Loucy (cell line): ENCODE measurements at regions not wholly inside any gene's neighbourhood (a gene's known extent, or its start where the extent isn't known, plus 50 kb on each side); places are given as distances from the start of the nearest gene placed in this dataset.
"Not testable (repeated sequence)": the region's sequence is repeated elsewhere in the genome, so short reads cannot be mapped to it uniquely, and the experiment has no call there.

Experiments
- H2AFZ ChIP-seq: fragments of 200-600 bp; sonication (generic); 2 replicates; pipeline ENCODE4 v1.6.0; 2016; ENCODE audit warnings: antibody characterized with exemption, mild to moderate bottlenecking, low read length, moderate library complexity
- H3F3A ChIP-seq: fragments of 200-600 bp; 2 replicates; pipeline ENCODE4 v1.6.0; 2016; ENCODE audit warnings: antibody characterized with exemption, low read depth, mild to moderate bottlenecking
- H3K27me3 ChIP-seq: fragments of 200-600 bp; sonication (generic); 2 replicates; pipeline ENCODE4 v1.6.1; 2014; ENCODE audit warnings: low read length, mild to moderate bottlenecking; ENCODE audit not compliant: insufficient read depth, poor library complexity, severe bottlenecking
- H3K36me3 ChIP-seq: fragments of 200-600 bp; sonication (generic); 2 replicates; pipeline ENCODE4 v1.6.1; 2016; ENCODE audit warnings: low read length; ENCODE audit not compliant: insufficient read depth
- H3K4me1 ChIP-seq: fragments of 200-600 bp; sonication (generic); 2 replicates; pipeline ENCODE4 v1.5.1; 2014; ENCODE audit warnings: low read length, mild to moderate bottlenecking; ENCODE audit not compliant: insufficient read depth, poor library complexity, severe bottlenecking
- H3K4me2 ChIP-seq: fragments of 200-600 bp; sonication (generic); 2 replicates; pipeline ENCODE4 v1.6.0; 2014; ENCODE audit warnings: antibody characterized with exemption, low read length, low read depth, mild to moderate bottlenecking; ENCODE audit not compliant: poor library complexity, severe bottlenecking
- H3K4me3 ChIP-seq: fragments of 200-600 bp; sonication (generic); 2 replicates; pipeline ENCODE4 v1.5.1; 2014; ENCODE audit warnings: low read length, mild to moderate bottlenecking, mixed read lengths; ENCODE audit not compliant: poor library complexity, severe bottlenecking
- H3K79me2 ChIP-seq: fragments of 200-600 bp; sonication (generic); 2 replicates; pipeline ENCODE4 v1.6.1; 2014; ENCODE audit warnings: low read length; ENCODE audit not compliant: insufficient read depth
- H3K9ac ChIP-seq: fragments of 200-600 bp; sonication (generic); 2 replicates; pipeline ENCODE4 v1.6.0; 2014; ENCODE audit warnings: mild to moderate bottlenecking, low read depth, low read length, moderate library complexity; ENCODE audit not compliant: poor library complexity, severe bottlenecking
- H3K9me2 ChIP-seq: fragments of 200-600 bp; sonication (generic); replicated peaks from 2 replicates; pipeline ENCODE4 v1.6.1; 2016; ENCODE audit warnings: low read depth, low read length, mixed read lengths
- H3K9me3 ChIP-seq: fragments of 200-600 bp; sonication (generic); 2 replicates; pipeline ENCODE4 v1.6.1; 2014; ENCODE audit warnings: mild to moderate bottlenecking, antibody characterized with exemption, low read length, low read depth; ENCODE audit not compliant: insufficient read depth
- H4K20me1 ChIP-seq: fragments of 200-600 bp; sonication (generic); 2 replicates; pipeline ENCODE4 v1.6.0; 2014; ENCODE audit warnings: antibody characterized with exemption, low read length, mild to moderate bottlenecking; ENCODE audit not compliant: insufficient read depth, poor library complexity, severe bottlenecking
- CTCF ChIP-seq: fragments of 200-600 bp; sonication (generic); conservative IDR thresholded peaks from 2 replicates; pipeline ENCODE4 v1.5.1; 2014; ENCODE audit warnings: mild to moderate bottlenecking, antibody characterized with exemption, low read length
- EZH2phosphoT487 ChIP-seq: fragments of 200-600 bp; IDR thresholded peaks from 2 replicates; pipeline ENCODE4 v1.6.1; 2018; ENCODE audit warnings: antibody characterized with exemption, mild to moderate bottlenecking, moderate library complexity, borderline replicate concordance

GRCh38 chr20:23141450-23142161 lies 55.5 kb upstream of the CD93 start:
- H3K9me2 ChIP-seq = no peaks in the 10 kb centered on the region
- H3K36me3 ChIP-seq = no peaks in the 10 kb centered on the region
- no peaks in the 10 kb centered on the region for H3K9me3 ChIP-seq
- no peaks in the 10 kb centered on the region for H4K20me1 ChIP-seq
- no peaks in the 10 kb centered on the region for H3K79me2 ChIP-seq
- peak overlapping the region; percentile 63 for H3K4me2 ChIP-seq
- no peak for TF ChIP-seq CTCF
- TF ChIP-seq EZH2phosphoT487 = no peak
- H3K4me3 ChIP-seq = no peak overlapping the region
- H3K4me1 ChIP-seq = peaks cover 42% of the 10 kb centered on the region
- no peak overlapping the region for H3K9ac ChIP-seq
- H3K27me3 ChIP-seq = no peaks in the 10 kb centered on the region
- no peak overlapping the region for H2AFZ ChIP-seq
- H3F3A ChIP-seq = no peaks in the 10 kb centered on the region

DNA sequence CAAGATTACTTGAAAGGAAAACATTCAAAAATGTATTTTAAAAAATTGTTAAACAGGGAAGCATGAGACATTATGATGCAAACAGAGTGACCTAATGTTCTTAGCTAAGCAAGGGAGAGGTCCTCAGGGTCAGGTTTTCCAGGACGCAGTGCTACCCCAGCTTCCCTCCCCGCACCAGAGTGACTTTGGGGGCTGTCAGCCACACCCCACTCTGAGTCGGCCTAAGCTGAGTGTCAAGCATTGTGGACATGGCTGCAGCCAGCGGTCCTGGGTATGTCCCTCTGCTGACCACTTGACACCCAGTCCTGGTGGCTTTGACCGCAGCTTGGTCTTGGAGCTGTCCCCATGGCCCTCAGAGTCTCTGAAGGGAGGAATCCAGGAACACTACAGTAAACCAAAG lies 54.9 kb upstream of the CD93 start:
- Histone ChIP-seq H2AFZ (no peak overlapping the region), H3K4me2 (no peak overlapping the region), H3K27me3 (no peaks in the 10 kb centered on the region), H3F3A (no peaks in the 10 kb centered on the region), H3K79me2 (no peaks in the 10 kb centered on the region), H3K9ac (no peak overlapping the region), H3K9me3 (no peaks in the 10 kb centered on the region), H4K20me1 (no peaks in the 10 kb centered on the region), H3K4me1 (peaks cover 42% of the 10 kb centered on the region), H3K36me3 (no peaks in the 10 kb centered on the region), H3K4me3 (no peak overlapping the region), H3K9me2 (no peaks in the 10 kb centered on the region)
- no peak for TF ChIP-seq EZH2phosphoT487
- TF ChIP-seq CTCF = no peak

GRCh38 chr20:23139984-23140383 lies 53.9 kb upstream of the CD93 start:
- Histone ChIP-seq H3K9ac (peak overlapping the region; percentile 61), H3K4me1 (peaks cover 42% of the 10 kb centered on the region)
- not testable (repeated sequence) for H2AFZ ChIP-seq, H4K20me1 ChIP-seq, H3K4me2 ChIP-seq, H3F3A ChIP-seq, H3K9me3 ChIP-seq, H3K36me3 ChIP-seq, H3K4me3 ChIP-seq, H3K9me2 ChIP-seq, H3K79me2 ChIP-seq, H3K27me3 ChIP-seq

DNA sequence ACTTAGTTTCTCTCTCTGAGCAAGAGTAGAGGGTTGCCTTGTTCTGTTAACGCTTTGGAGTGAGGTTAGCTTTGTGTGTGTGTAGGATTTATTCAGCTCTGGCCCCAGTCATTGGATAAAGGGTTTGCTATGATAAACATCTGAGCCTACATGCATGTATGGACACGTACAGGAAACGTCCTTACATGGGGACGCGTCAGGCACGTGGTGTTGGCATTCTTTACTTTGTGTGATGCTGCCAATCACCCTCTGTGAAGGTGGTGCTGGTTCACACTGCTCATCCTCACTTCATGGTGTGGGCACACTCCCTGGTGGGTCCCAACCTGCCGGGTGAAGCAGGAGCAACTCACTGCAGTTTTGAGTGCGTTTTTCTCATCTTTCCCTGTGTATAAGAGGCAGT lies 53.4 kb upstream of the CD93 start:
- H3K9ac ChIP-seq = peak overlapping the region; percentile 61
- no peaks in the 10 kb centered on the region for H3K79me2 ChIP-seq
- H3K9me2 ChIP-seq = no peaks in the 10 kb centered on the region
- no peaks in the 10 kb centered on the region for H3K36me3 ChIP-seq
- H3K4me3 ChIP-seq = no peak overlapping the region
- peak overlapping the region; percentile 47; the same call in 1 of the 2 replicates for H2AFZ ChIP-seq
- H3K9me3 ChIP-seq = no peaks in the 10 kb centered on the region
- H3F3A ChIP-seq = no peaks in the 10 kb centered on the region
- H4K20me1 ChIP-seq = no peaks in the 10 kb centered on the region
- peak overlapping the region; percentile 19 for H3K4me2 ChIP-seq
- no peak for TF ChIP-seq EZH2phosphoT487
- no peak for TF ChIP-seq CTCF
- no peaks in the 10 kb centered on the region for H3K27me3 ChIP-seq
- H3K4me1 ChIP-seq = peaks cover 42% of the 10 kb centered on the region
